HEK293T (cell line): ENCODE measurements at regions not wholly inside any gene's neighbourhood (a gene's known extent, or its start where the extent isn't known, plus 50 kb on each side); places are given as distances from the start of the nearest gene placed in this dataset.

ENCODE experiments used
- ARNT ChIP-seq: fragments of 450-650 bp; IDR thresholded peaks from 2 replicates; pipeline ENCODE4 v1.6.1; 2017; ENCODE audit warnings: mild to moderate bottlenecking
- BHLHE40 ChIP-seq: fragments of 450-650 bp; IDR thresholded peaks from 2 replicates; pipeline ENCODE4 v1.6.1; 2016; ENCODE audit warnings: mild to moderate bottlenecking, moderate library complexity, borderline replicate concordance
- ELF4 ChIP-seq: fragments of 450-650 bp; IDR thresholded peaks from 2 replicates; pipeline ENCODE4 v1.6.1; 2017; ENCODE audit warnings: antibody characterized with exemption
- FOXA1 ChIP-seq: fragments of 450-650 bp; IDR thresholded peaks from 2 replicates; pipeline ENCODE4 v1.6.1; 2016; ENCODE audit warnings: mild to moderate bottlenecking
- L3MBTL2 ChIP-seq: fragments of 450-650 bp; conservative IDR thresholded peaks from 2 replicates; pipeline ENCODE4 v1.6.1; 2016; ENCODE audit warnings: mild to moderate bottlenecking
- LEF1 ChIP-seq: fragments of 450-650 bp; IDR thresholded peaks from 2 replicates; pipeline ENCODE4 v1.6.1; 2017; ENCODE audit warnings: mild to moderate bottlenecking, borderline replicate concordance
- SP1 ChIP-seq: fragments of 450-650 bp; IDR thresholded peaks from 2 replicates; pipeline ENCODE4 v1.6.1; 2017
- SUZ12 ChIP-seq: fragments of 450-650 bp; IDR thresholded peaks from 2 replicates; pipeline ENCODE4 v1.6.1; 2016; ENCODE audit warnings: mild to moderate bottlenecking

DNA sequence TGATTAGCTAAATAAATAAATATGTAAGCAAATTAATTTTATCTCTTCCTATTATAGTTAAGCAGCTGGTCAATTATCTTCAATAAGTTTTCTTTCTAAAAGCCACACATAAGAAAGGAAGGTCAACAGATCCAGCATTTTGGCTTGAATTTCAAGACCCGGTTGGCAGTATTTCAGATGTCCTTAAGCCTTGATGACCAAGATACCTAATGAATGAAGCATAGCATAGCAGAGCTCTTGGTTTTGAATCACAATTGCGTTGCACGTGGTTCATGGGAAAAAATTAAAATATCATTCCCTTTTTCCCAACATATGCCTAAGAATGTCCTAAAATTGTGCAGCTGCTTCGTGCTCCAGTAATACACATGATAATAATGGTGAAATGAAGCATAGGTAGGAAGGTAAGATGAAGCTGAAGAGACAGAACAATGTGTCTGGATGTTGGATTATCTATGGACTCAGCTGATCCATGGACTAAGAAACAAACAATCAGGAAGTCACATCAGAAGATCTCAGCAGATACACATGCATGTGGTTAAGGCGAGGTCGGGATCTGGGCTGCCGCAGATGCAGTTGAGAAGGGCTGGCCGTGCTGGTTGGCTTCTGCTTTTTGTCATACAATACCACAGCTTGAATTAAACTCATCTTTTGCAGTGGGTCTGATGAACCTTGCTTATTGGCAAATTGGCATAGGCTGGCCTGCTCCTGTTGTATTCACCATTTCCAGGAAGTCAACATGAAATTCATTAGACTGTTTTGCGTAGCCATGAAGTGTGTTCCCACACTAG lies 284.9 kb upstream of the RUNX1 start:
- TF ChIP-seq BHLHE40 (no peak), SUZ12 (no peak), SP1 (no peak), FOXA1 (no peak), ARNT (no peak), ELF4 (no peak), LEF1 (no peak), L3MBTL2 (no peak)
